ENCODE measurements at regions not wholly inside any gene's neighbourhood (a gene's known extent, or its start where the extent isn't known, plus 50 kb on each side); places are given as distances from the start of the nearest gene placed in this dataset.

DNA sequence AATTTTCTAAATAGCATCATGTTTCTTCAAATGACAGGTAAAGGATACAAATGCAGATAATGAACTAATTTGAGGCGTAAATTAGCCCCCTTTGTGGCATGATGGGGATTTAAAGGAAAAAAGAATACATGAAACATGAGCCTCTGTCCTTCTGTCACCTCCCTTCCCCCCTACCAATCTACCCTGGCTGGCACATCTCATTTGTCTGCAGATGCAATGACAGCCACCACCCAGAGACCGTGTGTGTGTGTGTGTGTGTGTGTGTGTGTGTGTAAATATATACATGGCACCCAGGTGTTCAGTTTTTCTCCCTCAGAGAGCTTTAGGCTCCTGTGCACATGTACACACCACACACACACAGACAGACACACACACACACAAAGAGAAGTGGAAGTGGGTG lies 451.1 kb downstream of the RWDD3 start:
- no peak for TF ChIP-seq EZH2phosphoT487 (conservative IDR thresholded peaks at IDR 0.05; ENCODE audit: low read length)
- TF ChIP-seq, protein P1, sequence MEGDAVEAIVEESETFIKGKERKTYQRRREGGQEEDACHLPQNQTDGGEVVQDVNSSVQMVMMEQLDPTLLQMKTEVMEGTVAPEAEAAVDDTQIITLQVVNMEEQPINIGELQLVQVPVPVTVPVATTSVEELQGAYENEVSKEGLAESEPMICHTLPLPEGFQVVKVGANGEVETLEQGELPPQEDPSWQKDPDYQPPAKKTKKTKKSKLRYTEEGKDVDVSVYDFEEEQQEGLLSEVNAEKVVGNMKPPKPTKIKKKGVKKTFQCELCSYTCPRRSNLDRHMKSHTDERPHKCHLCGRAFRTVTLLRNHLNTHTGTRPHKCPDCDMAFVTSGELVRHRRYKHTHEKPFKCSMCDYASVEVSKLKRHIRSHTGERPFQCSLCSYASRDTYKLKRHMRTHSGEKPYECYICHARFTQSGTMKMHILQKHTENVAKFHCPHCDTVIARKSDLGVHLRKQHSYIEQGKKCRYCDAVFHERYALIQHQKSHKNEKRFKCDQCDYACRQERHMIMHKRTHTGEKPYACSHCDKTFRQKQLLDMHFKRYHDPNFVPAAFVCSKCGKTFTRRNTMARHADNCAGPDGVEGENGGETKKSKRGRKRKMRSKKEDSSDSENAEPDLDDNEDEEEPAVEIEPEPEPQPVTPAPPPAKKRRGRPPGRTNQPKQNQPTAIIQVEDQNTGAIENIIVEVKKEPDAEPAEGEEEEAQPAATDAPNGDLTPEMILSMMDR (IDR thresholded peaks at IDR 0.05; ENCODE audit: insufficient read depth, low read length, poor library complexity, severe bottlenecking): no peak
- Histone ChIP-seq H3F3A (ENCODE audit: insufficient read depth) (no peaks in the 10 kb centered on the region), H3K36me3 (ENCODE audit: low read length) (no peaks in the 10 kb centered on the region), H3K4me3 (ENCODE audit: insufficient read depth, low read length, poor library complexity, severe bottlenecking) (no peak overlapping the region), H3K4me2 (ENCODE audit: low read depth, low read length, poor library complexity, severe bottlenecking) (no peak overlapping the region), H3K9ac (ENCODE audit: low read length) (no peak overlapping the region), H3K27ac (ENCODE audit: low read depth, low read length) (no peak overlapping the region), H3K9me2 (replicated peaks; ENCODE audit: insufficient read depth, low read length) (no peaks in the 10 kb centered on the region), H2AFZ (ENCODE audit: low read depth, low read length, severe bottlenecking) (no peak overlapping the region), H3K9me3 (ENCODE audit: insufficient read depth, low read length) (no peaks in the 10 kb centered on the region), H3K79me2 (ENCODE audit: insufficient read depth, low read length) (no peaks in the 10 kb centered on the region), H3K27me3 (ENCODE audit: low read length) (no peaks in the 10 kb centered on the region), H4K20me1 (ENCODE audit: low read depth, low read length) (no peaks in the 10 kb centered on the region)

GRCh38 chr1:95686217-95686616 lies 452.2 kb downstream of the RWDD3 start:
- Histone ChIP-seq H3K9ac (ENCODE audit: low read length) (no peak overlapping the region), H4K20me1 (ENCODE audit: low read depth, low read length) (no peaks in the 10 kb centered on the region), H3K79me2 (ENCODE audit: insufficient read depth, low read length) (no peaks in the 10 kb centered on the region), H3K27me3 (ENCODE audit: low read length) (no peaks in the 10 kb centered on the region), H3K36me3 (ENCODE audit: low read length) (no peaks in the 10 kb centered on the region), H3F3A (ENCODE audit: insufficient read depth) (no peaks in the 10 kb centered on the region), H3K9me2 (replicated peaks; ENCODE audit: insufficient read depth, low read length) (no peaks in the 10 kb centered on the region), H2AFZ (ENCODE audit: low read depth, low read length, severe bottlenecking) (no peak overlapping the region), H3K27ac (ENCODE audit: low read depth, low read length) (no peak overlapping the region), H3K4me3 (ENCODE audit: insufficient read depth, low read length, poor library complexity, severe bottlenecking) (no peak overlapping the region), H3K4me2 (ENCODE audit: low read depth, low read length, poor library complexity, severe bottlenecking) (no peak overlapping the region), H3K9me3 (ENCODE audit: insufficient read depth, low read length) (no peaks in the 10 kb centered on the region)
- TF ChIP-seq, protein P1 (IDR thresholded peaks at IDR 0.05; ENCODE audit: insufficient read depth, low read length, poor library complexity, severe bottlenecking): no peak
- TF ChIP-seq EZH2phosphoT487 (conservative IDR thresholded peaks at IDR 0.05; ENCODE audit: low read length): no peak

DNA sequence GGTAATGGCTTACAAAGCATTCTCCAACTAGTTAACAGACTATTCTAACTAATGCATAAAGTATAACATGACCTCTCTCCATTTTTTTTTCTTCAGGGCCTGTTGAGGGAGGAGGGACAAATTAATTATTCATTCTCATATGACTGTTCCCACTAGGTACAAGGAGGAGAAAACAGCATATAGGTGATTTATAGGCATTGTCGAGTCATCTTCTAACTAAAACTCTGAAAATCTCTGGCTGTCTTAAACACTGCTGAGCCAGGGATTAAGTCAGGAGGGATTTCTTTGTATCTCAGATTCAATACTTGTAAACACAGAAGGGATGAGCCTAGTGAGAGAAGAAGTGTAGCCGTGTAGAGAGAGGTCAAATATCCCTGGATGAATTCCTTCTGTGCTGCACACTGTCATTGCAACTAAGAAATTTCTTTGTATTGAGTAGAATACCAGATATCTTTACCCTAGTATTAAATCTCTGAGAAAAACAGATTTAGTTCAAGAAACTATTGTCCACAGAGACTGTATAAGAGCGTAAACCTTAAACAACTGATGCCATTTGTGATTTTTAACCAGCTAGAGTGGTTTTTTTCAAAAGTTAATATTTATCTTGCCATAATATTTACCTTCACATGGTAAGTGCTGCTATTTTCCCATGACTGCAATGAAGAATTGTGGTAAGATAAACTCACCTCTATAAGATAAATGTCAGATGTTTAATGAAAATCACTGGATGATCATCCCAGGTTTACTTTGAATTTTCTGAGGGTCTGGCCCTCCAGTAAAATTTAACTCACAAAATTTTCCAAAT lies 465.3 kb downstream of the RWDD3 start:
- H3K9me3 ChIP-seq (ENCODE audit: insufficient read depth, low read length): no peaks in the 10 kb centered on the region
- H3F3A ChIP-seq (ENCODE audit: insufficient read depth): no peaks in the 10 kb centered on the region
- H3K27me3 ChIP-seq (ENCODE audit: low read length): no peaks in the 10 kb centered on the region
- H3K27ac ChIP-seq (ENCODE audit: low read depth, low read length): no peak overlapping the region
- TF ChIP-seq EZH2phosphoT487 (conservative IDR thresholded peaks at IDR 0.05; ENCODE audit: low read length): no peak
- TF ChIP-seq, protein P1 (IDR thresholded peaks at IDR 0.05; ENCODE audit: insufficient read depth, low read length, poor library complexity, severe bottlenecking): no peak
- H3K79me2 ChIP-seq (ENCODE audit: insufficient read depth, low read length): no peaks in the 10 kb centered on the region
- no peaks in the 10 kb centered on the region for H3K9me2 ChIP-seq (replicated peaks; ENCODE audit: insufficient read depth, low read length)
- H2AFZ ChIP-seq (ENCODE audit: low read depth, low read length, severe bottlenecking): no peak overlapping the region
- no peak overlapping the region for H3K9ac ChIP-seq (ENCODE audit: low read length)
- no peaks in the 10 kb centered on the region for H3K36me3 ChIP-seq (ENCODE audit: low read length)
- no peaks in the 10 kb centered on the region for H4K20me1 ChIP-seq (ENCODE audit: low read depth, low read length)
- H3K4me2 ChIP-seq (ENCODE audit: low read depth, low read length, poor library complexity, severe bottlenecking): no peak overlapping the region
- no peak overlapping the region for H3K4me3 ChIP-seq (ENCODE audit: insufficient read depth, low read length, poor library complexity, severe bottlenecking)
